ENCODE measurements at regions not wholly inside any gene's neighbourhood (a gene's known extent, or its start where the extent isn't known, plus 50 kb on each side); places are given as distances from the start of the nearest gene placed in this dataset.

DNA sequence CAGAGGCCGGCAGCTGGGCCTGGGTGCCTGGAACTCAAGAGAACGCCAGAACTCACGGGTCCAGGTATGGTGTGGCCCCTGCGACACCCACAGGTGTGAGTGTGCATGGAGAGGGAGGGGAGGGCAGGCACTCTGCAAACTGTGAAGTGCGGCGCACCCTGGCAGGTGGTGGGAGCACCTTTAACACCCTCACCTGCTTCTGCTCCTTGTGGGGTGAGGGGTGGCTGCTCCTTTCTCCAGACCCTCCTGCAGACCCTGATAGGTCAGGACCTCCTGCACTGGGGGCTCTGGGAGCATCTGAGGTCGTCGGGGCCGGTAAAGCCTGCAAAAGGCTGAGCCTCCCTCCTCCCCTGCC is 324.7 kb upstream of the SFSWAP start:
- Histone ChIP-seq H3K14ac (replicated peaks; ENCODE audit: low read depth, low read length) (no peak overlapping the region), H3K4me1 (ENCODE audit: control insufficient read depth, insufficient read depth, low read length) (no peaks in the 10 kb centered on the region), H2BK120ac (ENCODE audit: low read depth, low read length) (no peak overlapping the region), H4K5ac (ENCODE audit: low read depth, low read length) (no peak overlapping the region), H2BK15ac (ENCODE audit: low read depth, low read length) (no peak overlapping the region), H3K56ac (ENCODE audit: extremely low read depth, insufficient read depth, low read length) (no peak overlapping the region), H3K9me1 (ENCODE audit: insufficient read depth, low read length) (no peaks in the 10 kb centered on the region), H4K8ac (ENCODE audit: low read depth in 2 of 2, low read length in 2 of 2) (no peak overlapping the region), H3K4me3 (ENCODE audit: insufficient read depth, low read depth, low read length) (no peak overlapping the region), H4K20me1 (ENCODE audit: insufficient read depth, low read length) (no peaks in the 10 kb centered on the region), H3K23ac (ENCODE audit: low read depth, low read length) (no peak overlapping the region), H3K79me1 (ENCODE audit: low read depth in 1 of 2, low read length in 2 of 2) (no peaks in the 10 kb centered on the region), H3K4me2 (ENCODE audit: low read depth, low read length) (no peak overlapping the region), H2AFZ (replicated peaks; ENCODE audit: low read length, poor library complexity) (no peak overlapping the region), H3K9ac (ENCODE audit: low read depth, low read length) (no peak overlapping the region), H3K36me3 (ENCODE audit: control insufficient read depth, insufficient read depth, low read length) (no peaks in the 10 kb centered on the region), H3K27me3 (ENCODE audit: control insufficient read depth, insufficient read depth, low read length) (no peaks in the 10 kb centered on the region), H2AK9ac (replicated peaks; ENCODE audit: low read depth, low read length, poor library complexity) (no peak overlapping the region), H4K91ac (ENCODE audit: insufficient read depth, low read depth, low read length) (no peak overlapping the region), H3K9me3 (ENCODE audit: control insufficient read depth, insufficient read depth, low read length) (peaks cover 38% of the 10 kb centered on the region; the same call in 1 of the 2 replicates), H2AK5ac (ENCODE audit: low read depth, low read length) (no peak overlapping the region), H3K18ac (ENCODE audit: low read depth, low read length) (no peak overlapping the region), H3K4ac (ENCODE audit: low read depth, low read length) (no peak overlapping the region), H3K27ac (ENCODE audit: insufficient read depth, low read length) (no peak overlapping the region), H2BK20ac (ENCODE audit: low read depth, low read length) (no peak overlapping the region), H2BK5ac (ENCODE audit: low read depth, low read length, poor library complexity, severe bottlenecking) (no peak overlapping the region)
- CTCF ChIA-PET, result no interaction called here
- POLR2A ChIA-PET (ENCODE audit: unreplicated experiment), result no interaction called here
- DNase-seq (no peak), ATAC-seq (ENCODE audit: low read depth) (no peak)
- TF ChIP-seq MAFK (IDR thresholded peaks at IDR 0.05; ENCODE audit: low read depth, low read length), result no peak
- TF ChIP-seq MXI1 (IDR thresholded peaks at IDR 0.05; ENCODE audit: borderline replicate concordance, low read depth, low read length), result no peak
- no peak for TF ChIP-seq POLR2A (IDR thresholded peaks at IDR 0.05; ENCODE audit: low read depth, low read length)
- no peak for TF ChIP-seq NFE2L2 (IDR thresholded peaks at IDR 0.05; ENCODE audit: low read depth, low read length)
- TF ChIP-seq SMC3 (IDR thresholded peaks at IDR 0.05; ENCODE audit: low read depth, low read length), result no peak
- no peak for TF ChIP-seq CEBPB (IDR thresholded peaks at IDR 0.05; ENCODE audit: low read depth, low read length)
- no peak for TF ChIP-seq RFX5 (IDR thresholded peaks at IDR 0.05; ENCODE audit: low read depth, low read length)
- TF ChIP-seq FOS (IDR thresholded peaks at IDR 0.05; ENCODE audit: low read depth, low read length), result no peak
- TF ChIP-seq ELK1 (IDR thresholded peaks at IDR 0.05; ENCODE audit: borderline replicate concordance, low read depth, low read length), result no peak
- no peak for TF ChIP-seq CHD1 (IDR thresholded peaks at IDR 0.05; ENCODE audit: low read depth, low read length)
- TF ChIP-seq BHLHE40 (IDR thresholded peaks at IDR 0.05; ENCODE audit: low read depth, low read length), result no peak
- TF ChIP-seq RAD21 (IDR thresholded peaks at IDR 0.05; ENCODE audit: low read length), result no peak
- no peak for TF ChIP-seq USF2 (IDR thresholded peaks at IDR 0.05; ENCODE audit: low read depth, low read length)
- TF ChIP-seq RCOR1 (IDR thresholded peaks at IDR 0.05; ENCODE audit: insufficient replicate concordance, low read length), result no peak
- TF ChIP-seq MAZ (IDR thresholded peaks at IDR 0.05; ENCODE audit: borderline replicate concordance, low read depth, low read length), result no peak
- TF ChIP-seq CTCF (conservative IDR thresholded peaks at IDR 0.05; ENCODE audit: low read depth, low read length), result no peak
- intact Hi-C loops (cut with micrococcal nuclease) (no loop called here), in situ Hi-C loops (cut with MboI; ENCODE audit: low sequenced_read_pairs) (no loop called here), dilution Hi-C loops (cut with HindIII; ENCODE audit: low sequenced_read_pairs, unreplicated experiment) (no loop called here)
- no TSS peak for BruUV-seq (replicated peaks)
- no CpG with 5 or more reads among the region's 9 CpGs for WGBS, 2 experiments (ENCODE audit: extremely low coverage in 2 of 2, insufficient read length in 1 of 2)

Data from IMR-90 (cell line).